HG02840 (cell line): ENCODE measurements at regions not wholly inside any gene's neighbourhood (a gene's known extent, or its start where the extent isn't known, plus 50 kb on each side); places are given as distances from the start of the nearest gene placed in this dataset.
"Not testable (repeated sequence)": the region's sequence is repeated elsewhere in the genome, so short reads cannot be mapped to it uniquely, and the experiment has no call there.

Source experiments
- ATAC-seq: cut with Tn5 transposase; IDR thresholded peaks from one replicate; pipeline ENCODE4 v1.9.1; 2021; ENCODE audit warnings: mild to moderate bottlenecking, moderate library complexity, moderate number of reproducible peaks; ENCODE audit not compliant: unreplicated experiment, low FRiP score

DNA sequence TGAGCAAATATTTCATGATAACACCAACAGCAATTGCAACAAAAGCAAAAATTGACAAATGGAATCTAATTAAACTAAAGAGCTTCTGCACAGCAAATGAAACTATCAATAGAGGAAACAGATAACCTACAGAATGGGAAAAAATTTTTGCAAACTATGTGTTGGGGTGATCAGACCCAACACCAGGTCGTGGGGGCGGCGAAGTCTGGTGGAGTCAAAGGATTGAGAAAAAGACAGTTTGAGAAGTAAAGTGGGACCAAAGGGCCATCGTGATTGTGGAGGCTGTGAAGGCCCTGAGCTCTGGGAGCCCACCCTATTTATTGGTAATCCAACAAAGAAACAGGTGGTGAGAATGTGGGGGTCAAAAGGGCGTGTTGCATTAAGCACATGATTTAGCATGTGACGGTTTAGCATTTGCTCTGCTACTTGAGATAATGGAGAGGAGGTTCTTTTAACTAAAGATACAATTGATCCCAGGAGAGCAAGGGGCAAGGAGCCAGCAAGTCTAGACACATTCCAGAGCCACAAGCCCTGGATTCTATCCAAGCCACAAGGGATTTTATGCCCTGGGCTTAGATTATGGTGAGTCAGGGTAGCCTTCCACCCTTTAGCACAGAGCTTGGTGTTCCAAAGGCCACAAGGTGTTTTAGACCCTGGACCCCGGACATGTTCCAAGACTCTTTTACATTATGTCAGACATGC lies 65.5 kb upstream of the VLDLR start:
- not testable (repeated sequence) for ATAC-seq

- no peak for ATAC-seq
These were observed 63.9 kb upstream of the VLDLR start for GRCh38 chr9:2557693-2558092.

DNA sequence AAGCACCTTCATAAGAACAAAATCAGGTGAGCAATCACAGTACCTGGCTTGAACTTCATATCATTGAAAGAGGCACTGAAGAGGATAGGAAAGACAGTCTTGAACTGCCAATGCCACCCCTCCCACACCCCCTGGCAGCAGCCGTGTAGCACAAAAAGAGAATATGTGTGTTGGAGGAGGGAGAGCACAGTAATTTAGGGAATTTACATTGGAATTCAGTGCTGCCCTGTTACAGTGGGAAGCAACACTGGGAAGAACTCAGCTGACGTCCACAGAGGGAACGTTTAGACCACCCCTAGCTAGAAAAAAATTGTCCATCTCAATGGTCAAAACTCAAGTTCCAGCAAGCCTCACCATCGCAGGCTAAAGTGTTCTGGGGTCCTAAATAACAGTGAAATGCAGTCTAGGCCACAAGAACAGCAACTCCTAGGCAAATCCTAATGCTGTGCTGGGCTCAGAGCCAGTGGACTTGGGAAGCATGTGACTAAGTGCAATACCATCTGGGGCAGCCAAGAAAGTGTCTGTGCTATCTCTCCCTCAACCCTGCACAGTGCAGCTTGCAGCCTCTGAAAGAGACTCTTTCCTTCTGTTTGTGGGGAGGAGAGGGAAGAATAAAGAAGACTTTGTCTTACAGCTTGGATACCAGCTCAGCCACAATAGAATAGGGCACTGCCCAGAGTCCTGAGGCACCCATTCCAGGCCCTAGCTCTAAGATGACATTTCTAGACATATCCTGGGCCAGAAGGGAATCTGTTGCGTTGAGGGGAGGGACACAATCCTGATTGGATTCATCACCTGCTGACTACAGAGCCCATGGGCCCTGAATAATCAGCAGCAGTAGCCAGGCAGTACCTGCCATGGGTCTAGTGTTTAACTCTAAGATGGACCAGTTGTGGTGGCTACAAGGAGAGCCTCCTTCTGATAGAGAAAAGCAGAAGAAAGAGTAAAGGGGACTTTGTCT lies 62.1 kb upstream of the VLDLR start:
- no peak for ATAC-seq

GRCh38 chr9:2560180-2560579 lies 61.4 kb upstream of the VLDLR start:
- no peak for ATAC-seq

DNA sequence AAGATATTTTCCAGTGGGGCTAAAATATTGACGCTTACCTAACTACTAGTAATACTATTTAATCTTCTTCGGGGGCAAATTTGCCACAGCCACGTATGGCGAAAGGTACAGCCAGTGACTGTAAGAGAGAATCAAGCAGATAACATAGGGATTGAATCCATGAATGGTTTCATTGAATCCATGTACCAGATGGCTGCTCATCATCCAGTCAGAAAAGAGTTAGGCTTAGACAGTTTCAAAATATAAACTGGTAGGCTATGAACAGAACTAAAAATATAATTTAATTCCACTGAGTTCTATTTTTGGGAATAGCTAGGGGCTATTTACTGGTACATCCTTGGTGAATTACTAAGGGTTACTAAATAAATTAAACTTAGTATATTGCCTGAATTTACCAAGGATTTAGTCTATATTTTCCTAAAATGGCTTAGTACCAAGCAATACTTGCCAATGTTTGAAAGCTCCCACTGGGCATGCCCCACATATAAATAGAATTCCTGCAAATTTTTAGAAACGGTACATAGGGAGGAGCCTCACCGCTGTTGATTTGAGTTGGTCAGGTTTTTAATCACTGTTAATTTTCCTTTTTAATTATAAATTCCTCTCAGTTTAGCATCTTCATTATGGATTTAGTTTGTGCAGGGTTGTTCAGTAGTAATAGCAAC lies 55.8 kb upstream of the VLDLR start:
- ATAC-seq, result no peak

DNA sequence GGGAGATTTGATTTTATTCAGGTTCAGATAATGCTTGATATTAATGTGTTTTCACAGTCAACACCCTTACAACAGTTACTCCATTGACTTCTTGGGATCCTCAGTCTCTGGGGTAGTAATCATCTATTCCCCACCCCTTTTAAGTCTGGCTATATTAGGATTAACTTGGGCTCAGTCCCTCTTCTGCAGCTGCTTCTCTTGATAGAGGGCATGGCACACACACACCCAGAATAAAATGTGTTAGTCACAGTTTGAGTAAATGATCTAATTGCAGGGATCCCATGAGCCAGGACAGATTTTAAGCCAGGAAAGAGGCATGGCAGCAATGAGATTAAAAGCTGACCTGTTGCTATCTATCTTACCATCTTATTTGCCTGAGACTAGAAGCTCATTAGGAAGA lies 53.7 kb upstream of the VLDLR start:
- ATAC-seq, result no peak

GRCh38 chr9:2568689-2569088 lies 52.9 kb upstream of the VLDLR start:
- ATAC-seq, result no peak

DNA sequence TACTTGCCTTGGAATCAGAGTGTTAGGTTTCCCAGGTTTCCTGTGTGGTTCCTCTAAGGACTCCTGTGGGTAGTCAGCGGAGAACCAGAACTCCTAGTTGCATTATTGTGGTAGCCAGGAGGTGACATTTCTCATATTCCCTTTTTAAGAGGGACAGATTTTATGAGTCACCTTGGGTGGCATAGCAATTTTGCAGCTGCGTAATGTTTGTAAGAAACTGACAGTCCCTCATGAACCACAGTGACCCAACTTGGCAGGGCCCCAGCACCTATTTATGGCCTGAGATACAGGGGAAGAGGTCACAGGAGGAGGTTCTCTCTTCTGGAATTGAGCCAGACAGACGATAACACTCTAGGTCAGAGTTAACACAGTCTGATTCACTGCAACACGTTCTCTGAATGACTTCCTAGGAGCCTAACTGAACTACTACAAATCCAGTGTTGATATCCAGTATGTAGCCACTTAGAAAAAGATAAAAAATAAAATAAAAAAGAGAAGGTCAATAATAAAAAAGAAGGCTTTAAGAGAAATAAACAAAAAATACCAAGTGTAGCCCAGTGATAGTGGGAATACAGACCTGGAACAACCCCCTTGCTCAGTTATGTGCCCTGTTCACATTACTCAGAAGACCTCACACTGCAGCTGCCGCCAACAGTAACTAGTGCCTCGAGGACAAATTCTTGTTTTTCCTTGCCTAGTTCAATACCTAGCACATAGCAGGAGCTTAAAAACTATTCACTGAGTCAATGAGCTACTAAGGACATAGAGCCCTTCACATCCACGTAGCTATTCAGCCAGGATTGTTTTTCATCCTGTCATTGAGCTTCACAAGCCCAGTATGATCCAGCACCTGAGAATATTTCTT lies 50.7 kb upstream of the VLDLR start:
- no peak for ATAC-seq
